Activated CD4-positive, alpha-beta T cell treated with anti-CD3 and anti-CD28 coated beads, Interleukin-2, Interleukin-4, amounts not matched to agents 100 ng/mL and 50 ng/mL, durations not matched to agents 16 hours and 8 hours (primary cell): ENCODE measurements at regions not wholly inside any gene's neighbourhood (a gene's known extent, or its start where the extent isn't known, plus 50 kb on each side); places are given as distances from the start of the nearest gene placed in this dataset.
"Not testable (repeated sequence)": the region's sequence is repeated elsewhere in the genome, so short reads cannot be mapped to it uniquely, and the experiment has no call there.

Experiments
- DNase-seq: peaks from one replicate; pipeline ENCODE4 v3.0.0-alpha.2; 2020; ENCODE audit warnings: low spot score

GRCh38 chr18:38792731-38793130 lies 1227.1 kb upstream of the CELF4 start:
- no peak for DNase-seq

GRCh38 chr18:38790786-38791185 lies 1225.2 kb upstream of the CELF4 start:
- DNase-seq = no peak

- DNase-seq = no peak
These were observed 1224.7 kb upstream of the CELF4 start for GRCh38 chr18:38790303-38790702.

- no peak for DNase-seq
These were observed 1223.5 kb upstream of the CELF4 start for GRCh38 chr18:38789141-38789540.

GRCh38 chr18:38786906-38787305 lies 1221.3 kb upstream of the CELF4 start:
- DNase-seq = no peak

- DNase-seq = not testable (repeated sequence)
These were observed 1206.0 kb upstream of the CELF4 start for GRCh38 chr18:38771620-38772019.

GRCh38 chr18:38768504-38768903 lies 1202.9 kb upstream of the CELF4 start:
- no peak for DNase-seq

- DNase-seq = no peak
These were observed 1193.9 kb upstream of the CELF4 start for GRCh38 chr18:38759457-38759856.

- no peak for DNase-seq
These were observed 1190.8 kb upstream of the CELF4 start for GRCh38 chr18:38756436-38756835.

- peak; percentile 44 for DNase-seq
These were observed 1186.8 kb upstream of the CELF4 start for GRCh38 chr18:38752430-38752829.

GRCh38 chr18:38751898-38752297 lies 1186.3 kb upstream of the CELF4 start:
- peak; percentile 28 for DNase-seq

- DNase-seq = no peak
These were observed 1185.6 kb upstream of the CELF4 start for GRCh38 chr18:38751211-38751610.

GRCh38 chr18:38750751-38751150 lies 1185.2 kb upstream of the CELF4 start:
- no peak for DNase-seq

GRCh38 chr18:38747153-38747552 lies 1181.6 kb upstream of the CELF4 start:
- DNase-seq = no peak

- not testable (repeated sequence) for DNase-seq
These were observed 1154.6 kb upstream of the CELF4 start for GRCh38 chr18:38720181-38720580.

- DNase-seq = no peak
These were observed 1152.8 kb upstream of the CELF4 start for GRCh38 chr18:38718365-38718901.

GRCh38 chr18:38709122-38709521 lies 1143.5 kb upstream of the CELF4 start:
- no peak for DNase-seq

GRCh38 chr18:38706373-38706772 lies 1140.8 kb upstream of the CELF4 start:
- DNase-seq = no peak

GRCh38 chr18:38698088-38698487 lies 1132.5 kb upstream of the CELF4 start:
- no peak for DNase-seq

- peak; percentile 49 for DNase-seq
These were observed 1130.1 kb upstream of the CELF4 start for GRCh38 chr18:38695559-38696280.

GRCh38 chr18:38693104-38693503 lies 1127.5 kb upstream of the CELF4 start:
- no peak for DNase-seq

- no peak for DNase-seq
These were observed 1125.0 kb upstream of the CELF4 start for GRCh38 chr18:38690626-38691025.

GRCh38 chr18:38688416-38688815 lies 1122.8 kb upstream of the CELF4 start:
- no peak for DNase-seq

GRCh38 chr18:38670486-38670885 lies 1104.9 kb upstream of the CELF4 start:
- DNase-seq = no peak
